ENCODE measurements at regions not wholly inside any gene's neighbourhood (a gene's known extent, or its start where the extent isn't known, plus 50 kb on each side); places are given as distances from the start of the nearest gene placed in this dataset.

DNA sequence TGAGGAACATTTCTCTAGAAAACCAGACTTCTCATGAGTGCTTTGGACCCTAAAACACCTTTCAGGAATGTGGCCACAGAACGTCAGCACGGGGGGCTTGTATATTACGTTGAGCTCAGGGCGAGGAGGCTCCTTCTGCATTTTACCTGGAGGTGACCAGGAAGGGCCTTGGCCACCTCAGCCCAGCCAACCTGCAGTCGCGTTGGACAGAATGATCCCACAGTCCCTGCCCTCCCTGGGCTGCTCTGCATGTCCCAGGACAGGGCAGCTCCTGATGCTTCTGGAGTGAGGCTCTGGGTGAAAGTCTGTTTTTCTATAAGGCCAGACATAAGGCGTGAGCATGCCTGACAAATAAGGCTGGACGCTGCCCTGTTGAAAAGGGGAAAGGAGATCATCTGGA is 121.9 kb downstream of the NDUFA10 start:
- TF ChIP-seq, protein P1, sequence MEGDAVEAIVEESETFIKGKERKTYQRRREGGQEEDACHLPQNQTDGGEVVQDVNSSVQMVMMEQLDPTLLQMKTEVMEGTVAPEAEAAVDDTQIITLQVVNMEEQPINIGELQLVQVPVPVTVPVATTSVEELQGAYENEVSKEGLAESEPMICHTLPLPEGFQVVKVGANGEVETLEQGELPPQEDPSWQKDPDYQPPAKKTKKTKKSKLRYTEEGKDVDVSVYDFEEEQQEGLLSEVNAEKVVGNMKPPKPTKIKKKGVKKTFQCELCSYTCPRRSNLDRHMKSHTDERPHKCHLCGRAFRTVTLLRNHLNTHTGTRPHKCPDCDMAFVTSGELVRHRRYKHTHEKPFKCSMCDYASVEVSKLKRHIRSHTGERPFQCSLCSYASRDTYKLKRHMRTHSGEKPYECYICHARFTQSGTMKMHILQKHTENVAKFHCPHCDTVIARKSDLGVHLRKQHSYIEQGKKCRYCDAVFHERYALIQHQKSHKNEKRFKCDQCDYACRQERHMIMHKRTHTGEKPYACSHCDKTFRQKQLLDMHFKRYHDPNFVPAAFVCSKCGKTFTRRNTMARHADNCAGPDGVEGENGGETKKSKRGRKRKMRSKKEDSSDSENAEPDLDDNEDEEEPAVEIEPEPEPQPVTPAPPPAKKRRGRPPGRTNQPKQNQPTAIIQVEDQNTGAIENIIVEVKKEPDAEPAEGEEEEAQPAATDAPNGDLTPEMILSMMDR (IDR thresholded peaks at IDR 0.05; ENCODE audit: low read length), result no peak
- no peak for TF ChIP-seq EZH2 (IDR thresholded peaks at IDR 0.05; ENCODE audit: borderline replicate concordance, low read length)

Measured in OCI-LY1 (cell line).